Muscle layer of duodenum (tissue), 2 donors: ENCODE measurements at regions not wholly inside any gene's neighbourhood (a gene's known extent, or its start where the extent isn't known, plus 50 kb on each side); places are given as distances from the start of the nearest gene placed in this dataset.

Source experiments
- H3K27ac ChIP-seq: one replicate; pipeline ENCODE4 v1.7.0; 2013; ENCODE audit warnings: mild to moderate bottlenecking, low read length
- H3K27me3 ChIP-seq: one replicate; pipeline ENCODE4 v1.7.0; 2013; ENCODE audit warnings: low read depth, mild to moderate bottlenecking, control low read depth, low read length
- H3K36me3 ChIP-seq, 2 donors: one replicate each; pipeline ENCODE4 v1.7.0; 2013; ENCODE audit warnings: low read length in 2 of 2, control low read depth in 1 of 2, mild to moderate bottlenecking in 1 of 2; ENCODE audit not compliant: insufficient read depth in 2 of 2, control insufficient read depth in 1 of 2
- H3K4me1 ChIP-seq, 2 donors: one replicate each; pipeline ENCODE4 v1.7.0; 2013; ENCODE audit warnings: low read length in 2 of 2, mild to moderate bottlenecking in 2 of 2, control low read depth in 1 of 2, moderate library complexity in 1 of 2; ENCODE audit not compliant: insufficient read depth in 2 of 2, control insufficient read depth in 1 of 2
- H3K4me3 ChIP-seq, 2 donors: one replicate each; pipeline ENCODE4 v1.7.0; 2013; ENCODE audit warnings: low read length in 2 of 2, low read depth in 1 of 2, mild to moderate bottlenecking in 1 of 2
- H3K9me3 ChIP-seq, 2 donors: one replicate each; pipeline ENCODE4 v1.7.0; 2013; ENCODE audit warnings: low read length in 2 of 2, control low read depth in 1 of 2, mild to moderate bottlenecking in 1 of 2; ENCODE audit not compliant: control insufficient read depth in 1 of 2
- donor health status: healthy.

DNA sequence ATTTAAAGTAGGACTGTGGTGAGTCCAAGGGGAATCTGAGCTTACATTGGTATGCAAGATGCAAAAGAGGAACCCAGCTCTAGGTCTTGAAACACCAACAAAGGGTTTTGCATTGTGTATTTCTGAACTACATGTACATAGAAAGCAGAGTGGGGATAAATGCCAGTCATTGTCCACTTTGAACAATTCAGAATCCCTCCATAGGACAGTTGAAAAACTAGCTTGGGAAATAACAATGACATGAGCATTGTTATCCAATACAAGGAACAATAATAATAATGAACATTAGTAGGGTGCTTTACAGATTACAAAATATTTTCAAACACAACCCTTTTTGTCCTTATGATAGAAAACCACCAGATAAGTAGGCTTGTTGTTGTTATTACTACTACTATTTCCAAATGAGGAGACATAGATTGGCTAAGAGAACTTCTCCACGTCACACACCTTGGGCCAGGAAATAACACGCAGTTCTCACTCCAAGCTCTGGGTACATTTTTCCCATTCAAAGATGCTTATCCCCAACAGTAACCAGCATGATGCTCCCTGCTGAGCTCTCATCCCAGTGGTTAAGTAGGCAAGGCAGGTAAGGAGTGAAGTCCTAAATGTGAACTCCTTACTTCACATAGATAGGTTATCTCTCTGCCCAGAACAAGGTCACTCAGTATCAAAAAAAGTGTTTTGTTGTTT, 51.7 kb upstream of the RASSF8 start:
- H3K36me3 ChIP-seq = no peaks in the 10 kb centered on the region
- H3K27ac ChIP-seq = no peak overlapping the region
- H3K4me1 ChIP-seq = no peaks in the 10 kb centered on the region
- no peaks in the 10 kb centered on the region for H3K27me3 ChIP-seq
- H3K9me3 ChIP-seq = no peaks in the 10 kb centered on the region
- no peak overlapping the region for H3K4me3 ChIP-seq
